ENCODE measurements at regions not wholly inside any gene's neighbourhood (a gene's known extent, or its start where the extent isn't known, plus 50 kb on each side); places are given as distances from the start of the nearest gene placed in this dataset.

DNA sequence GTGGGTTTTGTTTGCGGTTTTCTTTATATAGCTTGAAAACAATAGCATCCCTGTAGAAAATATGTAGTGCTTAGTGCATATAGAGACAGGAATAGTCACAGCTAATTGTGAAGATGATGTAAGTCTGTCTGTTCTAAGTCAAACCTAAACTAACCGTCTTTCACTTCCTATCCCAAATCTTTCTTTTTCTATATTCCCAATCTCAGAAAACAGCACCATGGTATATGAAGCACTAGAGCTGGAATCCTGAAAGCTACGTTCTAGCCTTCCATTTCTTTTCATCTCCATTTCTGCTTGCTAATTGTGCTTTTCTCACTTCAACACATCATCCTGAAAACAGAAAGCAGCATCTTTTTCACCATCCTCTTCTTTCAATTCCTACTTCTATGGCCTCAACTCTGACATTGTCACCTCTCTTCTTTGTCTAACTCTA, 1235.5 kb downstream of the ROBO2 start:
- TF ChIP-seq, protein P1, sequence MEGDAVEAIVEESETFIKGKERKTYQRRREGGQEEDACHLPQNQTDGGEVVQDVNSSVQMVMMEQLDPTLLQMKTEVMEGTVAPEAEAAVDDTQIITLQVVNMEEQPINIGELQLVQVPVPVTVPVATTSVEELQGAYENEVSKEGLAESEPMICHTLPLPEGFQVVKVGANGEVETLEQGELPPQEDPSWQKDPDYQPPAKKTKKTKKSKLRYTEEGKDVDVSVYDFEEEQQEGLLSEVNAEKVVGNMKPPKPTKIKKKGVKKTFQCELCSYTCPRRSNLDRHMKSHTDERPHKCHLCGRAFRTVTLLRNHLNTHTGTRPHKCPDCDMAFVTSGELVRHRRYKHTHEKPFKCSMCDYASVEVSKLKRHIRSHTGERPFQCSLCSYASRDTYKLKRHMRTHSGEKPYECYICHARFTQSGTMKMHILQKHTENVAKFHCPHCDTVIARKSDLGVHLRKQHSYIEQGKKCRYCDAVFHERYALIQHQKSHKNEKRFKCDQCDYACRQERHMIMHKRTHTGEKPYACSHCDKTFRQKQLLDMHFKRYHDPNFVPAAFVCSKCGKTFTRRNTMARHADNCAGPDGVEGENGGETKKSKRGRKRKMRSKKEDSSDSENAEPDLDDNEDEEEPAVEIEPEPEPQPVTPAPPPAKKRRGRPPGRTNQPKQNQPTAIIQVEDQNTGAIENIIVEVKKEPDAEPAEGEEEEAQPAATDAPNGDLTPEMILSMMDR (conservative IDR thresholded peaks at IDR 0.05 in 1 of 2, IDR thresholded peaks at IDR 0.05 in 1 of 2; ENCODE audit: low read depth in 1 of 2, low read length in 2 of 2), result no peak
- no peak for TF ChIP-seq EZH2 (IDR thresholded peaks at IDR 0.05; ENCODE audit: low read length, missing control alignments)

Data from fibroblast of lung (primary cell).